ENCODE measurements at regions not wholly inside any gene's neighbourhood (a gene's known extent, or its start where the extent isn't known, plus 50 kb on each side); places are given as distances from the start of the nearest gene placed in this dataset.
"Not testable (repeated sequence)": the region's sequence is repeated elsewhere in the genome, so short reads cannot be mapped to it uniquely, and the experiment has no call there.

GRCh38 chr10:120047926-120048325 is 155.4 kb downstream of the SEC23IP start:
- no peak for DNase-seq (ENCODE audit: low read depth, low spot score)

GRCh38 chr10:120048391-120048790 is 155.9 kb downstream of the SEC23IP start:
- no peak for DNase-seq (ENCODE audit: low read depth, low spot score)

- no peak for DNase-seq (ENCODE audit: low read depth, low spot score)
Observed at GRCh38 chr10:120051671-120052070, 159.1 kb downstream of the SEC23IP start.

GRCh38 chr10:120052964-120053702 is 160.6 kb downstream of the SEC23IP start:
- DNase-seq (ENCODE audit: low read depth, low spot score): no peak

GRCh38 chr10:120059790-120060189 is 167.3 kb downstream of the SEC23IP start:
- DNase-seq (ENCODE audit: low read depth, low spot score): not testable (repeated sequence)

- DNase-seq (ENCODE audit: low read depth, low spot score): no peak
Observed at GRCh38 chr10:120067427-120067826, 174.9 kb downstream of the SEC23IP start.

- no peak for DNase-seq (ENCODE audit: low read depth, low spot score)
Observed at GRCh38 chr10:120069700-120070099, 177.2 kb downstream of the SEC23IP start.

GRCh38 chr10:120075349-120075748 is 182.8 kb downstream of the SEC23IP start:
- no peak for DNase-seq (ENCODE audit: low read depth, low spot score)

- no peak for DNase-seq (ENCODE audit: low read depth, low spot score)
Observed at GRCh38 chr10:120076996-120077706, 184.6 kb downstream of the SEC23IP start.

GRCh38 chr10:120077707-120078492 is 185.4 kb downstream of the SEC23IP start:
- DNase-seq (ENCODE audit: low read depth, low spot score): no peak

GRCh38 chr10:120085096-120085796 is 192.7 kb downstream of the SEC23IP start:
- no peak for DNase-seq (ENCODE audit: low read depth, low spot score)

GRCh38 chr10:120086066-120086465 is 193.5 kb downstream of the SEC23IP start:
- DNase-seq (ENCODE audit: low read depth, low spot score): no peak

- no peak for DNase-seq (ENCODE audit: low read depth, low spot score)
Observed at GRCh38 chr10:120087109-120087508, 194.6 kb downstream of the SEC23IP start.

GRCh38 chr10:120095875-120096274 is 203.3 kb downstream of the SEC23IP start:
- DNase-seq (ENCODE audit: low read depth, low spot score): no peak

- DNase-seq (ENCODE audit: low read depth, low spot score): no peak
Observed at GRCh38 chr10:120097766-120098165, 205.2 kb downstream of the SEC23IP start.

GRCh38 chr10:120098232-120098930 is 205.9 kb downstream of the SEC23IP start:
- no peak for DNase-seq (ENCODE audit: low read depth, low spot score)

GRCh38 chr10:120103738-120104560 is 211.4 kb downstream of the SEC23IP start:
- no peak for DNase-seq (ENCODE audit: low read depth, low spot score)

- DNase-seq (ENCODE audit: low read depth, low spot score): no peak
Observed at GRCh38 chr10:120105001-120105400, 212.5 kb downstream of the SEC23IP start.

GRCh38 chr10:120105492-120105891 is 213.0 kb downstream of the SEC23IP start:
- DNase-seq (ENCODE audit: low read depth, low spot score): no peak

GRCh38 chr10:120108916-120109315 is 216.4 kb downstream of the SEC23IP start:
- DNase-seq (ENCODE audit: low read depth, low spot score): no peak
